NB4 (cell line): ENCODE measurements at regions not wholly inside any gene's neighbourhood (a gene's known extent, or its start where the extent isn't known, plus 50 kb on each side); places are given as distances from the start of the nearest gene placed in this dataset.

Source experiments
- POLR2A ChIP-seq: IDR thresholded peaks from 2 replicates; pipeline ENCODE4 v1.6.1; 2011; ENCODE audit warnings: mild to moderate bottlenecking; ENCODE audit not compliant: insufficient read length; ENCODE audit errors: extremely low read depth
- TF ChIP-seq, protein P1 (sequence below): IDR thresholded peaks from one replicate; pipeline ENCODE4 v1.5.1; 2012; ENCODE audit warnings: low read depth, low read length

DNA sequence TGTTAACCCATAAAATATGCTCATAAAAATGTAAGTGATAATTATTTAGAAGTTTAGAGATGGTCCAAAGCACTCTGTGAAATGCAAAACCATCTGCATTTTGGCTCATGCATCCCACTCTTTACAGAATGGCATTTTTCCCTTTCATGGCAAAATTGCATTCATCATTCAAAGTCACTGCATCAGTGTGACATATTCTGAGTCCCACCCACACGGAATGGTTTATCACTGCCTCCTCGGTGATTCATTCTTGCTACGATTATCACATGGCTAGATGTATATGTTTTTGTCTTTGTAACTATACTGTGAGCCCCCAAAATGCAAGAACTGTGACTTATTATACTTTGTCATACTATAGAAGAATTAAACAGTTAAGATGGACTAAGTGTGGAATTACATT is 293.0 kb downstream of the LRATD1 start:
- TF ChIP-seq, protein P1, sequence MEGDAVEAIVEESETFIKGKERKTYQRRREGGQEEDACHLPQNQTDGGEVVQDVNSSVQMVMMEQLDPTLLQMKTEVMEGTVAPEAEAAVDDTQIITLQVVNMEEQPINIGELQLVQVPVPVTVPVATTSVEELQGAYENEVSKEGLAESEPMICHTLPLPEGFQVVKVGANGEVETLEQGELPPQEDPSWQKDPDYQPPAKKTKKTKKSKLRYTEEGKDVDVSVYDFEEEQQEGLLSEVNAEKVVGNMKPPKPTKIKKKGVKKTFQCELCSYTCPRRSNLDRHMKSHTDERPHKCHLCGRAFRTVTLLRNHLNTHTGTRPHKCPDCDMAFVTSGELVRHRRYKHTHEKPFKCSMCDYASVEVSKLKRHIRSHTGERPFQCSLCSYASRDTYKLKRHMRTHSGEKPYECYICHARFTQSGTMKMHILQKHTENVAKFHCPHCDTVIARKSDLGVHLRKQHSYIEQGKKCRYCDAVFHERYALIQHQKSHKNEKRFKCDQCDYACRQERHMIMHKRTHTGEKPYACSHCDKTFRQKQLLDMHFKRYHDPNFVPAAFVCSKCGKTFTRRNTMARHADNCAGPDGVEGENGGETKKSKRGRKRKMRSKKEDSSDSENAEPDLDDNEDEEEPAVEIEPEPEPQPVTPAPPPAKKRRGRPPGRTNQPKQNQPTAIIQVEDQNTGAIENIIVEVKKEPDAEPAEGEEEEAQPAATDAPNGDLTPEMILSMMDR, result no peak
- no peak for TF ChIP-seq POLR2A
